ENCODE measurements at regions not wholly inside any gene's neighbourhood (a gene's known extent, or its start where the extent isn't known, plus 50 kb on each side); places are given as distances from the start of the nearest gene placed in this dataset.

DNA sequence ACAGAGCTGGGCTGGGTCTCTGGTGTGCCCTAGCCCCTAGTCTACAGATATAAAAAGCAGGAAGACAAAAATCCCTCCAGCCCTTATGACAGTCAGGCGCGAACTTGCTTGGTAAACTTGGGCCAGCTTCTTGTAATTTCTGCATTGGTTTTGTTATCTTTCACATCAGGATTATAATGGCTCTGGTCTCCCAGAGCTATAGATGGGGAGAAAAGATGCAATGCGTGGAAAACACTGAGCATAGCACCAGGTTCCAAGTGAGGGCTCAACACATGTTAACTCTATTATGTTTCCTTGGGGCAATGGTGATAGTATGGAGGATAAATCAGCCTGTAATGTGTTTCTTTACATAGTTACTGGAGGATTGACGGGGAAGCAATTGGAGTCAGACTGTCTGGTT lies 246.8 kb upstream of the KCNG1 start:
- H3K4me3 ChIP-seq (ENCODE audit: low read depth, low read length): no peak overlapping the region

GRCh38 chr20:51267679-51268078 lies 244.8 kb upstream of the KCNG1 start:
- no peak overlapping the region for H3K4me3 ChIP-seq (ENCODE audit: low read depth, low read length)

DNA sequence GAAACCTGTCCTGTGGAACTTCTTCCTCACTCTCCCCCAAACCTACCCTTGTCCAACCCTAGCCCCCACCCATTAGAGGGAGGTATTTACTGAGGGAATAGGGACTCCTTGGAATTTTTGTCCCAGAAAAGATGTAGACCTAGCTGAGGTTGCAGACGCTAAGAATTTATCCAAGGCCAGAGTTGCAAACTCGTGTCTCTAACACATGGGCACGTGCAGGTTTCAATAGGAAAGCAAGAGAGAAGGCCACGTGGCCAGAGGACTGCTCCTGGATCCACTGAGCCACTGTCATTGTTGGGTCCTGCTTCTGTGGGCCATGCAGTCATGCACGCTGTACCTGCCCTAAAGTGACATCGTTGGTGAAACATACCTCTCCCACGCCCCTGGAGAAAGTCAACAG lies 243.4 kb upstream of the KCNG1 start:
- no peak overlapping the region for H3K4me3 ChIP-seq (ENCODE audit: low read depth, low read length)

- H3K4me3 ChIP-seq (ENCODE audit: low read depth, low read length): no peak overlapping the region
Observed at GRCh38 chr20:51265361-51265760, 242.5 kb upstream of the KCNG1 start.

- no peak overlapping the region for H3K4me3 ChIP-seq (ENCODE audit: low read depth, low read length)
Observed at GRCh38 chr20:51262240-51262639, 239.3 kb upstream of the KCNG1 start.

- H3K4me3 ChIP-seq (ENCODE audit: low read depth, low read length): no peak overlapping the region
Observed at GRCh38 chr20:51259455-51259854, 236.5 kb upstream of the KCNG1 start.

GRCh38 chr20:51258582-51259165 lies 235.8 kb upstream of the KCNG1 start:
- no peak overlapping the region for H3K4me3 ChIP-seq (ENCODE audit: low read depth, low read length)

- H3K4me3 ChIP-seq (ENCODE audit: low read depth, low read length): no peak overlapping the region
Observed at GRCh38 chr20:51255417-51255816, 232.5 kb upstream of the KCNG1 start.

DNA sequence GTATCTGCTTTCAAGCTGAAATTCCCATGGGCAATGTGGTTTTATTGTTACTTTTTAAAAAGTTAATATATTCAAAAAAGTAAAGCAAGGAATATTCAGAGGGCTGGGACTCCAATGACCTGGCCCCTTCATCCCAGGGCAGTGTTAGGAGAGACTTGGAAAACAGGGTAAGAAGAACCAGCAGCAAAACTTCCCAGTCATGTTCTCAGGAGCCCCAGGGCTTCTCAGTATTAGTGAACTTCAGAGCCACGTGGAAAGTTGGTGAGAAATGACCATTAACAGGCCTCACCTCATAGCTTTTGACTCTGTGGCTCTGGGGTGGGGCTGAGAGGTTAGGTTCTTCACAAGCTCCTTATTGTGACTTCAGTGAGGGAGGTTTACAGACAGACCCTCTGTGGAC lies 230.4 kb upstream of the KCNG1 start:
- no peak overlapping the region for H3K4me3 ChIP-seq (ENCODE audit: low read depth, low read length)

GRCh38 chr20:51249781-51250180 lies 226.9 kb upstream of the KCNG1 start:
- H3K4me3 ChIP-seq (ENCODE audit: low read depth, low read length): no peak overlapping the region

DNA sequence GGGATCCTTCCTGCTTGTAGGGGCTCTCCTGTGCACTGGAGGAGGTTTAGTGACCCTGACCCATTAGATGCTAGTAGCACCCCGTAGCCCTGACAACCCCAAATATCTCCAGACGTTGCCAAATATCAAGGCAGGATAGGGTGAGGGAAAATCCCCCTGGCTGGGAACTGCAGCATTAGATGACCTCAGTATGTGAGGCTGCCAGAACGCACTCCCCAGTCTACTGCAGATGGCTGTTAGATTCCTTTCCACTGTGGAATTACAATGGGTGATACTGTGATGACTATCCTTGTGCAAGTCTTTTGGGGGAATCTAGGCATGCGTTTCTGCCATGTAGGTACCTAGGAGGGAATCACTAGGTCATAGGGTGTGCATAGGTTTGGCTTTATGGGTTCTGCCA lies 226.3 kb upstream of the KCNG1 start:
- H3K4me3 ChIP-seq (ENCODE audit: low read depth, low read length): no peak overlapping the region

GRCh38 chr20:51244466-51244865 lies 221.6 kb upstream of the KCNG1 start:
- no peak overlapping the region for H3K4me3 ChIP-seq (ENCODE audit: low read depth, low read length)

DNA sequence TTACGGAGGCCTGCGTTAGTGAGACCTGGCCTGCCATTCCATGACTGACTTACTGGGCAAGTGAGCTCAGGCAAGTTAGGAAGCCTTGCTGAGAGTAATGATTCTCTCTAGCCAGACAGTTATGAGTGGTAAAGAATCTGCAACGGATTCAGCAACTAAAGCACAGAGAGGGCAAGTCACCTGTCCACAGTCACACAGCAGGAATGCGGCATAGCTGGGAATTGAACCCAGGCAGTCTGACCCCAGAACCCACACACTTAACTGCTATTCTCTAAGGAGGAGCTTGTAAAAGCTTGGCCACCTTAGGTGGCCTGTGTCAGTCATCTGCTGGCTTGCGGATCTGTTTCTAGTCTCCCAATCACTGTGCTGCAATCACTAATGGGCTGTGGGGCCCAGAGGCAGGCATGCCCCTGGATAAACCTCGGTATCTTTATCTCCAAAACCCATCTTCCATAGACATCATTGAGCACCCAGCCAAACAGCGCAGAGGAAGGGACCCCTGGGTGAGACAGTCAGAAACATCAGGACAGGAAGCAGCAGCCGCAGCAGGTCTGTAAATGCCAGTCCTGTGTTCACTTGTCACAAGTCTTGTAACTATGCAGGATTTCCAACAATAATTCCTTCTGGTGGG lies 215.9 kb upstream of the KCNG1 start:
- no peak overlapping the region for H3K4me3 ChIP-seq (ENCODE audit: low read depth, low read length)

- H3K4me3 ChIP-seq (ENCODE audit: low read depth, low read length): no peak overlapping the region
Observed at GRCh38 chr20:51237791-51238190, 214.9 kb upstream of the KCNG1 start.

GRCh38 chr20:51237278-51237677 lies 214.4 kb upstream of the KCNG1 start:
- no peak overlapping the region for H3K4me3 ChIP-seq (ENCODE audit: low read depth, low read length)

DNA sequence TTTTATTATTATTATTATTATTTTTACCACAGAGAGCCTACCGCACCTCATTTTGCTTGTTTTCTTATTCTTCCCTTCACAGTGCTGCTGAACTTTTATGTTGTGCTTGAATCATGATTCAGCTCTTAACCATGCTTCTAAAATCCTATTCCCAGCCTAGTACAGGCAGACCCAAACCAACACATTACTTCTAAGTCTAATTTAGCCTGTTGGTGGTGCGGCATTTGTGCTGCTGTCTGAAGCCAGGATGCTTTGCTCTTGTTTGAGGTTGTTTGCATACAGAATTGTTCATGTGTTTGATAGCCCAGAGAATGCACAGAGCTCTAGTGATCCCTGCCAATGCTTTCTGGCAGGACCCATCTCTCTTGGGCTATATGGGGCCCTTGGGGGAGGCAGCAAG lies 213.5 kb upstream of the KCNG1 start:
- no peak overlapping the region for H3K4me3 ChIP-seq (ENCODE audit: low read depth, low read length)

DNA sequence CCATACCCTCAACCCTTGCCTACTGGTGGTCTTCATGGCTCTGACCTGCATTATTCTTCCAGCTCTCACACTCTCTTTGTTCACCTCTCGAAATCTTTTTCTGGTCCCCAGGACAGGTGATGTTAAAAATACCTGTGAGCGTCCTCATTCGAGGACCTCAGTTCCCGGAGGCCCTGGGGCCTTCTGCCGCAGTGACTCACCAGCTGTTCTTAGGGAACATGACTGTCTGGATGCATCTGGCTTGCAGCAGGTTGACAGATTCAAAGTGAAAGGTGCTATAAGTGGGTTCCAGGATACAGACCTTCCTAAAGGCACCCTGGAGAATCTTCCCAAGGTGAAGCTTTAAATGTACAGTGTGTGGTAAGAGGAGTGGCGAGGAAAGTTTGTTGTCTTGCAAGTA lies 210.4 kb upstream of the KCNG1 start:
- no peak overlapping the region for H3K4me3 ChIP-seq (ENCODE audit: low read depth, low read length)

DNA sequence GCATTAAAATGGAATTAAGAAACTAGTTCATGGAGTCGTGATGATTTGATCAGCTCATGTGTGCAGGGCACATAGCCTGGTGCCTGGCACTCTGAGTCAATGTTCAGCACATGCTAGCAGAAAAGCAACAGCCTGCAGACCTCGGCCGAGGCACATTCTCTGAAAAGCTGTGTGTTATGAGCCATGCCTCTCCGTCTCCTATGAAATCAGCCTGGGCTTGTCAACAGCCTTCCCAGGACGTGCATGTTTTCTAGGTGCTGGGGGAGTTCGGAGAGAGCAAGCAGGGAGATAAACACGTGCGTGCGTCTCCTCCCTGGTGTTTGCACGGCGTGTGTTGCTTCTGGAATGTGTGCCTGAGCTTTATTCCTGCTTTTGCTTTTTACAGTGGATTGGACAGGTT lies 207.8 kb upstream of the KCNG1 start:
- no peak overlapping the region for H3K4me3 ChIP-seq (ENCODE audit: low read depth, low read length)

DNA sequence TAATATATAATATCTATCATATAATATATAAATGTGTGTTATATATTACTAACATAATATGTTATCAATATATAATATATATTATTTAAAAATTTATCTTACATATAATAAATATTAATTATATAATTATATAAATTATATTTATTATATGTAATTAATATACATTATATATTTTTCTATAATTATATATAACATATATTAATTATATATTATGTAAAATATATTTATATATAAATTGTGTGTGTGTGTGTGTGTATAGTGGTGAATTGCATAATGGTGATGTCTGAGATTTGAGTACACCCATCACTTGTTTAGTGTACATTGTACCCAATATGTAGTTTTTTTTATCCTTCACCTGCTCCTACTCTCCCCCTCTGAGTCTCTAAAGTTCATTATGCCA lies 205.9 kb upstream of the KCNG1 start:
- H3K4me3 ChIP-seq (ENCODE audit: low read depth, low read length): no peak overlapping the region

DNA sequence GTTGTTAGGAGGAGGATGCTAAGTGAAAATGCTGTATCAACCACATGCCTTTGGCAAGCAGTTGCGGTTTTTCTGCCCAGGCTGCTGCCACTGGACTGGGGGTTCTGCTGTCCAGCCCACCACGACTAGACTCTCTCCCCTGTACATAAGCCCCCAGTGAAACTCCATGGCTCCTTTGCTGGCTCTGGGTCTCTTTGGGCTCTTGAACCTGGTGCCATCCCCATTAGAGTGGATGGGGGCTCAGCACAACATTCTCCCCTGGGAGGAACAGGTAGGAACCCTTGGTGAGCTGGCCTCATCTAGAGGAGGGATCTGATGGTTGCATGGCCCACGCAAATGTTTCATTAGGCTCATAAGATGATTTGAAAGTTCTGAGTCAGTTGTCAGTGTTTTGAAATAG lies 204.8 kb upstream of the KCNG1 start:
- H3K4me3 ChIP-seq (ENCODE audit: low read depth, low read length): no peak overlapping the region

DNA sequence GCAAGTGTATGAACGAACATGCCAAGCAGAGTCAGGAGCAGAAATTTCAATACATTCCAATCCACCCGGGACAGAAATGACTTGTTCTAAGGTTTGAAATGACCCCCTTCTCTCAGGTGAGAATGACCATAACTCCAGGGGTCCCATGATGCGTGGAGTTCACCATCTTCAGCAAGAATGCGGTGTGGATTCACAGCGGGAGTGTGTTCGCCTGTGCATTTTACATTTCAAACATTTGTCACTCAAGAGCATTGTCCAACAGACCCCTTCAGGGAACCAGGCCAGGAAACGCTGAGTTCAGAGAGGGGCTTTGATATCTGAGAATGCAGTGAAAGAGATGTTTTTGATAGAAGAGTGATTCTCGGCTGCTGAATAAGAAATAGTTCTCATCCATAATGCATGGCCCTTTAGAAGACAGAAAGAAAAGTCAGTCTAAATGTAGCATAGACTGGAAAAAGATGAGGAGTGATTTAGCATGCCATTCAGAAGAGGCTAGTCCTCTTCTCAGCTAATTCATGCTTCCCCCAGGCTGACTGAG lies 200.3 kb upstream of the KCNG1 start:
- H3K4me3 ChIP-seq (ENCODE audit: low read depth, low read length): no peak overlapping the region

GRCh38 chr20:51221791-51222408 lies 199.0 kb upstream of the KCNG1 start:
- peak overlapping the region; percentile 6 for H3K4me3 ChIP-seq (ENCODE audit: low read depth, low read length)

All from iPS-11a (cell line).